ENCODE measurements at regions not wholly inside any gene's neighbourhood (a gene's known extent, or its start where the extent isn't known, plus 50 kb on each side); places are given as distances from the start of the nearest gene placed in this dataset.
A peak's percentile ranks its signal among the peaks of the same experiment; 100 is the strongest.
"Not testable (repeated sequence)": the region's sequence is repeated elsewhere in the genome, so short reads cannot be mapped to it uniquely, and the experiment has no call there.

- no peak for DNase-seq (ENCODE audit: low read depth)
Observed at GRCh38 chr2:180540761-180541160, 439.6 kb upstream of the UBE2E3 start.

DNA sequence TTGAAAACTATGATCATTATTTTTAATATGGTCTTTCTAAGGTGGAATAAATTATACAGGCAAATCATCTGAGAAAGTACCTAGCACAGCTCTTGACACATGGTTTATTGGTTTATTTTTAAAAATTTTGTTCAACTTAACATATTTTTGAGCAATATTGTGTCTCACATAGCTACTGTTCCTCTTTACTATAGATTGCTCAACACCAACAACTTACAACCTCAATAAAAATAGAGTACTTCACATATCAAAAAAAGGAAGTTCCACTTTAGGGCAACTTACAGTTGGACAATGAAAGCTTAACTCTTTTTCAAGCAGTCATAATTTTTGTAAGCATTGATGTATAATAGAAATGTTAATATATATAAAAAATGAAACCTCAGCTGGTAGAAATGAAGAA is 440.9 kb upstream of the UBE2E3 start:
- DNase-seq (ENCODE audit: low read depth), result no peak

DNA sequence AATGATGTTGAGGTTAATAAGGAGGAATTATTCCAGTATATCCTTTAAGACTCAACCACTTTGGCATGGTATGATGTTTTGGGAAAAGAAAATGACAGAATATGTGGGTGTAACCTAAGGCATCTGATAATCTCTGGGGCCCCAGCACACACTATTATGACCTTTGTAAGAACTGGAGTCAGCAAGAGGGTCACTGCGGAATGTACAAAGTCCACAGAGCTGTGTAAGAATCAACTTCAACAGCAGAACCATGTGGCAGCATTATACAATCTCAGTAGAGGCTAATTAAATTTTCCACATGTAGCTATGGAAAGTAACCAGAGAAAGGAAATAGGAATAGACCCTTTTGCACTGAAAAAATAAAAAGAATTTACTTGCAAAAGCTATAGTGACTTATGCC is 445.1 kb upstream of the UBE2E3 start:
- no peak for DNase-seq (ENCODE audit: low read depth)

- DNase-seq (ENCODE audit: low read depth), result not testable (repeated sequence)
Observed at GRCh38 chr2:180531787-180532186, 448.6 kb upstream of the UBE2E3 start.

DNA sequence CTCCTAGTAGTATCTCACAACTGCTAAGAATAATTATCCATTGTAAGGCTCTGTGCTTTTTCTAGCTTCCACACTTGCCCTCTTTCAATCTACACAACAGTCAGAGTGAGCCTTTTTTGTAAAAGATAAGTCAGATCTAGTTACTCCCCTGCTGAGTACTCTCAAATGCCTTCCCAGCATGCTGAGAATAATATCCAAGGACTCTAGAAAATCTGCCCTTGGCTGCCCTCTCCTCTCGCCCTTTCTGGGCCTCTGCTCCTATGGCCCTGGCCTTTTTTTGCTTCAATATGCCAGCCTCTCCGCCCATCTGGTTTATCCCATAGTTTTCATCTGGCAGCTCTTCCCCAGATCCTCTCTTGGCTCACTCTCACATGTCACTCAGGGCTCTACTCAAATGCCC is 455.9 kb upstream of the UBE2E3 start:
- DNase-seq (ENCODE audit: low read depth), result no peak

DNA sequence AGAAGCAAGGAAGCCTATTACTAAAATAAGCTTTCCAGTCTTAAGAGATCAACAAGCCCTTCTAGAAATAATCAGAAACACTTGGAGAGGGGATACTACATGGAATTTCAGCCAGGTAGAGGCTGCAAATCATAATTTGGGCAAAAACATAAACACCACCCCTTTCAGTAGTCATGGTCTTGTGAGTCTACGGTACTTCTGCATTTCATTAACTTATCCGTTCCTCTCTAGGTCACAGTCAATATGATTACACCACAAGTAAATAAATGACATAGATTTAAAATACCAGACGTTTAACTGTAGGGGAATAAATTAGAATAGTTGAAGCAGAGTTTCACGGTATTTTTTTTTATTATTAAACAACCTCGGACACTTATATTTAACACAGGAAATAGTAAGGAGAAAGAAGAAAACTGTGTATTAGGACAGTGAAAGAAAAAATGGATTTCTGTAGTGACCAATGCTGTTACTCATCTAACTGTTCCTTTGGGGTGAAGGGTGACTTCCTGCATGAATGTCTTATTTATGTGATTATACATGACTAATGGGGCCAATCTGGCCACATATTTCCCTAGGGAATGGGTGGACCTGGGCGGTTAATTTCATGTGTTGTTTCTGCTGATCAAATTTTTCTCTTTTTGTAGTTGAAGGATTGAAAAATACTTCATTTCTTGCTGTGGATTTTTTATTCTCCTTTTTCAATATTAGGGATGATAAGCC is 456.6 kb upstream of the UBE2E3 start:
- peak; percentile 83 for DNase-seq (ENCODE audit: low read depth)

- no peak for DNase-seq (ENCODE audit: low read depth)
Observed at GRCh38 chr2:180520921-180521581, 459.4 kb upstream of the UBE2E3 start.

DNA sequence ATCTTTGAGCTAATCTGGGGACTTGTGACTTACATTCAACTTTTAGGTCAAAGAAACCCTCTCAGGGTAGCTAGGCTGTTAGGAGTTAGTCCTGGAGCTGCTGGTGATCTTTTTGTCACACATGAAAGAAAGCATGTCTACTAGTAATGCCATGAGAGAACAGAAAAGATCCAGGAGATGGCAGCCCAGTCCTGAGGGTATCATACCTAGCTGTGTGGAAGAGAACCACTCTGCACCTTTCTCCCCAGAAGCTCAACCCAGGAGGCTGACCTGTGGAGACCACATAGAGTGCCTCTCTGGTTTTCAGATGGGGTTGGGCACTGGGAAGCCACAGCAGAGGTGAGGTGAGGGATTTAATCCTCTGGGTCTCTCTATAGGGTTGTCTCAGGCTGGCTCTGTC is 460.2 kb upstream of the UBE2E3 start:
- no peak for DNase-seq (ENCODE audit: low read depth)

GRCh38 chr2:180519276-180519675 is 461.1 kb upstream of the UBE2E3 start:
- DNase-seq (ENCODE audit: low read depth), result peak; percentile 59

GRCh38 chr2:180516232-180516631 is 464.2 kb upstream of the UBE2E3 start:
- no peak for DNase-seq (ENCODE audit: low read depth)

DNA sequence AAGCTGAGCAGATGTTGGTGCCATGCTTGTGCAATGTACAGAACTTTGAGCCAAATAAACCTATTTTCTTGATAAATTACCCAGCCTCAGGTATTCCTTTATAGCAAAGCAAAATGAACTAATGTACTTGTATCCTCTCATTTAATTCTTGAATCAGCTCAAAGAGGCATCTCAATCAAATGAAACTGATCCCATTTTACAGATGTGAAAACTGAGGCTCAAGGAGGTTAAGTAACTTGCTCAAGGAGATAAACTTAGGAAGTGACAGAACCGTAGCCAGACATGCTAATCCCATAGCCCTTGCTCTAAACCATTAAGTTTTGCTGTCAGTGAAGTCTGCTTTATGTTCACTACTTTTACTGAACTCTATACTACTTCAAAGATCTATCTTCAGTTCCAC is 467.0 kb upstream of the UBE2E3 start:
- no peak for DNase-seq (ENCODE audit: low read depth)

GRCh38 chr2:180508458-180508857 is 471.9 kb upstream of the UBE2E3 start:
- DNase-seq (ENCODE audit: low read depth), result no peak

- no peak for DNase-seq (ENCODE audit: low read depth)
Observed at GRCh38 chr2:180507028-180507427, 473.4 kb upstream of the UBE2E3 start.

DNA sequence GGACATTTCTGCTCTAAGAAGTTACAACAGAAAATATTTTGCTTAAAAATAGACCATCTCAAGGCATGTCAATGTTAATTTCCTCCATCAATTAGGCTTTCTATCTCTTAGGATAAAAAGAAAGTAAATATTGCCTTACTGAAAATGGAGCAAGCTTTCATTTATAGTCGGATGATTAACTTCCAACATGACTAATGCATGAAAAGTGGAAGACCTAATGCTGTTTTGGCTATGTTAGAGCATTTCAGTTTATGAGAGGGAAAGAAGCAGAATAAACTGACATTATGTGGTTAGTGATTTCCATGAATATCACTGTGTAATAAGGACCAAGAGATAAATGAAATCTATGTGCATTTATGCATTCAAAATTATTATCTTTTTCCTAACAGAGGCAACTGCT is 475.2 kb upstream of the UBE2E3 start:
- DNase-seq (ENCODE audit: low read depth), result peak; percentile 8

GRCh38 chr2:180497621-180498152 is 482.7 kb upstream of the UBE2E3 start:
- no peak for DNase-seq (ENCODE audit: low read depth)

DNA sequence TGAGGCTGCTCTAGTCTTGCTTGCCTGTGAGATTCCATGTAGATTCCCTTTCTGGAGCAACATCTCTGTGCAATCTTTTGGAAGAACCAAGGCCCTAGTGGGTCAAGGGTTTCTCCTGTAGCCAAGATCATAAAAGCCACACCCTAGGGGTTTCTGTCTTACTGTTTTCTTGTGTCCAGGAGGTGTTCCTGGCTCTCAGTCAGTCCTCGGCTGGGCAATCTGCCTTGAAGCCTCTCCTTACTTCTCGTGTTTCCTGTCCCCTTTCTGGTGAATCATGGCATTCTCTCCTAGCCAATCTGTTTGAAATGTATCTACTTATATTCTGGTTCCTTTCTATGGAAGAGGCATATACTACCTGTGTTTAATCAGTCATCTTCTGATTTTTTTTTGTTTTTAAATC is 484.8 kb upstream of the UBE2E3 start:
- peak; percentile 14 for DNase-seq (ENCODE audit: low read depth)

- no peak for DNase-seq (ENCODE audit: low read depth)
Observed at GRCh38 chr2:180494286-180494685, 486.1 kb upstream of the UBE2E3 start.

GRCh38 chr2:180482696-180483095 is 475.6 kb upstream of the CWC22 start:
- no peak for DNase-seq (ENCODE audit: low read depth)

GRCh38 chr2:180481998-180482397 is 474.9 kb upstream of the CWC22 start:
- DNase-seq (ENCODE audit: low read depth), result no peak

- DNase-seq (ENCODE audit: low read depth), result no peak
Observed at GRCh38 chr2:180478883-180479282, 471.8 kb upstream of the CWC22 start.

DNA sequence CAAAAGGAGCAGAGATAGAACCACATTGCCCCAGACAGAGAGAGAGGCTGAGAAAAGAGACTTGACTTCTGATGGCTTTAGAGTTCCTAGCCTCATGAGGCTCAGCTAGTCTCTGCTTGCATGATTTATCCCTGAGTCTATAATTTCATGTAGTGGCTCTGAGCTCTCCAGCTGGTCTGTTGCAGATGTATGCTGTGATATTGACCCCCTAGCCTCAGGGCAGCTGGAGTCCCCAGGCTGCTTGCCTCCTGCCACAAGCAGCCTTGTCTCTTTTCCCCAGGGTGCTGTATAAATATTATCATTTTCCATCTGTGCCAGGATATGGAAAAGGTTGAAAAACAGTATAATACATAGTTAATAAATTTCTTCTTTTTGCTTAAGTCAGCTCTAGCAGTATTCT is 467.6 kb upstream of the CWC22 start:
- DNase-seq (ENCODE audit: low read depth), result no peak

DNA sequence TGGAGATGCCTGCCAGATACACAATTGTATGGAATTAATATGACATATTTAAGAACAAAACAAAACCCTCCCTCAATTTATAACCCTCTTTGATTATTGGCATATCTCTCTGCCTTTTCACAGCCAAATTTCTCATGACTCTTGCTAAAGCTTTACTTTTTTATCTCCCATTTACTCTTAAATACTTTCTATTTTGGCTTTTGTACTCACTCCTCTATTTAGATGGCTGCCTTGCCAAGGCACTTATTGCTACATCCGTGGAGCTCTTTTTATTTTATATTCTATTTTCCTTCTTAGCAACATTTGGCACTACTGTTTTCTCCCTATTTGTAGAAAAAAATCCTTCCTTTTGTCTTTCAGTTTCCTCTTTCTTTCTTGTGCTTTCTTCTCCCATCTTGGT is 466.4 kb upstream of the CWC22 start:
- DNase-seq (ENCODE audit: low read depth), result no peak

GRCh38 chr2:180472133-180472532 is 465.0 kb upstream of the CWC22 start:
- DNase-seq (ENCODE audit: low read depth), result peak; percentile 21
